ENCODE measurements at regions not wholly inside any gene's neighbourhood (a gene's known extent, or its start where the extent isn't known, plus 50 kb on each side); places are given as distances from the start of the nearest gene placed in this dataset.

DNA sequence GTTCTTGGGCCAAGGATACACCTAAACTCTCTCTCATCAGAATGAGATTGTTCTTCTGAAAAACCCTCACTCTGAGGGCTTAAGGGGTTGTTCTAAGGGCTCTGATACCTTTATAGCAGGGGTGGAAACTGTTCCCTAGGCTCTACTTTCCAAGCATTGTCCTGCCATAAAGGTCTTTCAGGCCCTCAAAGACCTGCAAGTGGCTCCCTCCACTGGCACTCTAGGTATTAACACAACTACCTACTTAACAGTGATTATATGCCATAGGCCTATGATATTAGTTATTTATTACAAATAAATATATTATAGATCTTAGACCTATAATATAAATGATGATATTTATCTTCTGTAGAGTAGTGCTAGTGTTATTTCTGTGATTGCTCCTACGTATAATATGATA, 473.7 kb upstream of the RPS6KA3 start:
- TF ChIP-seq, protein P1, sequence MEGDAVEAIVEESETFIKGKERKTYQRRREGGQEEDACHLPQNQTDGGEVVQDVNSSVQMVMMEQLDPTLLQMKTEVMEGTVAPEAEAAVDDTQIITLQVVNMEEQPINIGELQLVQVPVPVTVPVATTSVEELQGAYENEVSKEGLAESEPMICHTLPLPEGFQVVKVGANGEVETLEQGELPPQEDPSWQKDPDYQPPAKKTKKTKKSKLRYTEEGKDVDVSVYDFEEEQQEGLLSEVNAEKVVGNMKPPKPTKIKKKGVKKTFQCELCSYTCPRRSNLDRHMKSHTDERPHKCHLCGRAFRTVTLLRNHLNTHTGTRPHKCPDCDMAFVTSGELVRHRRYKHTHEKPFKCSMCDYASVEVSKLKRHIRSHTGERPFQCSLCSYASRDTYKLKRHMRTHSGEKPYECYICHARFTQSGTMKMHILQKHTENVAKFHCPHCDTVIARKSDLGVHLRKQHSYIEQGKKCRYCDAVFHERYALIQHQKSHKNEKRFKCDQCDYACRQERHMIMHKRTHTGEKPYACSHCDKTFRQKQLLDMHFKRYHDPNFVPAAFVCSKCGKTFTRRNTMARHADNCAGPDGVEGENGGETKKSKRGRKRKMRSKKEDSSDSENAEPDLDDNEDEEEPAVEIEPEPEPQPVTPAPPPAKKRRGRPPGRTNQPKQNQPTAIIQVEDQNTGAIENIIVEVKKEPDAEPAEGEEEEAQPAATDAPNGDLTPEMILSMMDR (IDR thresholded peaks at IDR 0.05; ENCODE audit: insufficient read depth in 1 of 2, low read depth in 1 of 2, low read length in 1 of 2, severe bottlenecking in 1 of 2, unreplicated experiment in 1 of 2) = no peak
- ChIA-PET CTCF (no interaction called here), POLR2A (no interaction called here)
- Histone ChIP-seq H3K9me3 (no peaks in the 10 kb centered on the region), H3K36me3 (ENCODE audit: control insufficient read depth, insufficient read depth, low read length) (no peaks in the 10 kb centered on the region), H3K4me3 (ENCODE audit: low read depth, low read length) (no peak overlapping the region), H3K4me1 (no peaks in the 10 kb centered on the region), H3K27me3 (replicated peaks; ENCODE audit: control insufficient read depth, insufficient read depth, low read length) (no peaks in the 10 kb centered on the region)
- BruUV-seq (replicated peaks) = no TSS peak
- no peak for DNase-seq
- peaks cover 7% of the 10 kb centered on the region for H3K9me3 Mint-ChIP-seq (ENCODE audit: unreplicated experiment)
- intact Hi-C loops (cut with micrococcal nuclease; ENCODE audit: unreplicated experiment) = loop anchor here (1.0 kb wide), 1 partner anchor 210 kb away; no protein-coding TSS in a partner anchor
- H3K4me1 Mint-ChIP-seq (ENCODE audit: low read depth, unreplicated experiment) = no peaks in the 10 kb centered on the region
- H3K27me3 Mint-ChIP-seq (ENCODE audit: insufficient read depth, unreplicated experiment) = no peaks in the 10 kb centered on the region
- H3K4me3 Mint-ChIP-seq (ENCODE audit: unreplicated experiment) = no peak overlapping the region
- no peaks in the 10 kb centered on the region for H3K36me3 Mint-ChIP-seq (ENCODE audit: insufficient read depth, unreplicated experiment)
- H3K27ac Mint-ChIP-seq (ENCODE audit: unreplicated experiment) = no peak overlapping the region

DNA sequence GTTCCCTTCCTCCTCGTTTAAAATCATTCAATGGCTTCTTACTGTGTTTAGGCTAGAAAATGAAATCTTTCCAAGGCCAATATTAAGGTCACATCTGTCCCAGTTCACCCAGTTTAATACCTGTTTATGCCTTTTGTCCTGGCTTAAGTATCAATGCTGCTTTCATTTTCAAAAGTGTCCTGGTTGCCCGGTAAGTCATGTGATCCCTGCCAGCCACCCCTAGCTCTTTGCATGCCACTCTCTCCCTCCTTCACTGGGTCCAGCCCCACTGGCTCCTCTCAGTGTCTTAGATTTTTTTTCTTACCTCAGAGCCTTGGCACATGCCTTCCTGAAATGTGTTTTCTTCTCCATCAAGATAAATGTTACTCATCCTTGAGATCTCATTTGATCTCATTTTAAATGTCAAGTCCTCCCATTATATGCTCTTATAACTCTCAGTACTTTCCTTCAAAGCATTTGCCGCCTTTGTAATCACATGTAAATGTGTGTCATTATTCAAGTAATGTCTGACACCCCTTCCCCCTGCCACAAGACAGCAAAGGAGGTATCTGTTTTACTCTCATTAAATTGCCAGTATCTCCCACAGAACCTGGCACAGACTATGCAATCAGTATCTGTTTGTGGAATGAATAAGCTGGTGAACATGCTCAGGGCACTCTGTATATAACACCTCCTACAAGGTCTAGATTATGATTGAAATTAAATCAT, 472.5 kb upstream of the RPS6KA3 start:
- H3K36me3 ChIP-seq (ENCODE audit: control insufficient read depth, insufficient read depth, low read length) = no peaks in the 10 kb centered on the region
- H3K27me3 Mint-ChIP-seq (ENCODE audit: insufficient read depth, unreplicated experiment) = no peaks in the 10 kb centered on the region
- H3K27me3 ChIP-seq (replicated peaks; ENCODE audit: control insufficient read depth, insufficient read depth, low read length) = no peaks in the 10 kb centered on the region
- POLR2A ChIA-PET = no interaction called here
- BruUV-seq (replicated peaks) = no TSS peak
- intact Hi-C loops (cut with micrococcal nuclease; ENCODE audit: unreplicated experiment) = no loop called here
- H3K4me1 ChIP-seq = no peaks in the 10 kb centered on the region
- no peaks in the 10 kb centered on the region for H3K36me3 Mint-ChIP-seq (ENCODE audit: insufficient read depth, unreplicated experiment)
- CTCF ChIA-PET = no interaction called here
- no peaks in the 10 kb centered on the region for H3K9me3 ChIP-seq
- peaks cover 3% of the 10 kb centered on the region for H3K4me1 Mint-ChIP-seq (ENCODE audit: low read depth, unreplicated experiment)
- H3K9me3 Mint-ChIP-seq (ENCODE audit: unreplicated experiment) = peaks cover 7% of the 10 kb centered on the region
- no peak for DNase-seq
- H3K4me3 Mint-ChIP-seq (ENCODE audit: unreplicated experiment) = no peak overlapping the region
- H3K4me3 ChIP-seq (ENCODE audit: low read depth, low read length) = no peak overlapping the region
- H3K27ac Mint-ChIP-seq (ENCODE audit: unreplicated experiment) = no peak overlapping the region
- TF ChIP-seq, protein P1 (IDR thresholded peaks at IDR 0.05; ENCODE audit: insufficient read depth in 1 of 2, low read depth in 1 of 2, low read length in 1 of 2, severe bottlenecking in 1 of 2, unreplicated experiment in 1 of 2) = no peak

DNA sequence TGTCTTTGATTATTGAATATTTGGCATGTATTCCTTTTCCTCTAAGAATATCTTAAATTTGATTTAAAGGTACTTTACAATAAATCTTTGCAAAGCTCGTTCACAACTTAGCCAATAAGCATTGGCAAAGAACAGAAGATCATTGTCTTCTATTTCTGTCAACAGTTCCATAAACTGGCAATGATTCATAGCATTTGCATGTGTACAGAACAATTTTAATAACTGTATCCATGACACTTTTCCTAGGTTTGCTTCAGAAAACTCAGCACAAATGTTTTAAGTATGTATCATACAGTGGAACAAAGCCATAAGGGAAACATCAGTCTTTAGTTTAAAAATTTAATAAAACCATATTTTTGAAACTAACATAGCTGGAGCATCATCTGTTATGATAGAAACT, 462.7 kb upstream of the RPS6KA3 start:
- Mint-ChIP-seq H3K27me3 (ENCODE audit: insufficient read depth, unreplicated experiment) (no peaks in the 10 kb centered on the region), H3K27ac (ENCODE audit: unreplicated experiment) (no peak overlapping the region), H3K9me3 (ENCODE audit: unreplicated experiment) (no peaks in the 10 kb centered on the region), H3K4me1 (ENCODE audit: low read depth, unreplicated experiment) (peaks cover 6% of the 10 kb centered on the region), H3K36me3 (ENCODE audit: insufficient read depth, unreplicated experiment) (no peaks in the 10 kb centered on the region), H3K4me3 (ENCODE audit: unreplicated experiment) (no peak overlapping the region)
- intact Hi-C loops (cut with micrococcal nuclease; ENCODE audit: unreplicated experiment) = no loop called here
- Histone ChIP-seq H3K27me3 (replicated peaks; ENCODE audit: control insufficient read depth, insufficient read depth, low read length) (no peaks in the 10 kb centered on the region), H3K36me3 (ENCODE audit: control insufficient read depth, insufficient read depth, low read length) (no peaks in the 10 kb centered on the region), H3K4me3 (ENCODE audit: low read depth, low read length) (no peak overlapping the region), H3K9me3 (no peaks in the 10 kb centered on the region), H3K4me1 (no peaks in the 10 kb centered on the region)
- DNase-seq = no peak
- TF ChIP-seq, protein P1 (IDR thresholded peaks at IDR 0.05; ENCODE audit: insufficient read depth in 1 of 2, low read depth in 1 of 2, low read length in 1 of 2, severe bottlenecking in 1 of 2, unreplicated experiment in 1 of 2) = no peak
- ChIA-PET CTCF (no interaction called here), POLR2A (no interaction called here)
- BruUV-seq (replicated peaks) = no TSS peak
